ENCODE measurements at regions not wholly inside any gene's neighbourhood (a gene's known extent, or its start where the extent isn't known, plus 50 kb on each side); places are given as distances from the start of the nearest gene placed in this dataset.

GRCh38 chr5:153187503-153187902 lies 303.0 kb upstream of the GRIA1 start:
- H3K4me3 ChIP-seq (ENCODE audit: control insufficient read depth in 2 of 3, extremely low read depth in 1 of 3, insufficient read depth in 2 of 3, low read depth in 1 of 3, low read length in 3 of 3) = no peak overlapping the region
- H3K79me2 ChIP-seq (ENCODE audit: control insufficient read depth, insufficient read depth, low read length) = no peaks in the 10 kb centered on the region
- H3K9me1 ChIP-seq (ENCODE audit: control insufficient read depth, extremely low read depth, insufficient read depth, low read length) = no peaks in the 10 kb centered on the region
- H4K20me1 ChIP-seq (ENCODE audit: control insufficient read depth, extremely low read depth, insufficient read depth, low read length) = no peaks in the 10 kb centered on the region
- H3K9me3 ChIP-seq (ENCODE audit: control insufficient read depth, low read depth, low read length) = no peaks in the 10 kb centered on the region
- H3K4me2 ChIP-seq (ENCODE audit: control insufficient read depth, extremely low read depth, insufficient read depth, low read depth, low read length) = no peak overlapping the region
- no peak overlapping the region for H3K9ac ChIP-seq (ENCODE audit: control insufficient read depth, extremely low read depth, insufficient read depth, low read length)
- no peaks in the 10 kb centered on the region for H3K36me3 ChIP-seq (ENCODE audit: control insufficient read depth in 2 of 2, extremely low read depth in 1 of 2, insufficient read depth in 2 of 2, low read length in 2 of 2)
- no peak for TF ChIP-seq CTCF (optimal IDR thresholded peaks at IDR 0.05 in 1 of 3, IDR thresholded peaks at IDR 0.05 in 1 of 3, conservative IDR thresholded peaks at IDR 0.05 in 1 of 3; ENCODE audit: extremely low read depth in 1 of 3, insufficient read depth in 2 of 3, low read length in 3 of 3)
- no peak for TF ChIP-seq EZH2 (IDR thresholded peaks at IDR 0.05; ENCODE audit: low read length)
- no peak overlapping the region for H3K27ac ChIP-seq (ENCODE audit: control insufficient read depth, insufficient read depth, low read length)
- DNase-seq (ENCODE audit: low read depth, low spot score) = no peak
- dilution Hi-C loops (cut with MboI; ENCODE audit: extremely low pct_ligation_motif_present, low sequenced_read_pairs) = no loop called here
- no peak overlapping the region for H2AFZ ChIP-seq (ENCODE audit: control insufficient read depth, low read length)
- no peaks in the 10 kb centered on the region for H3K4me1 ChIP-seq (ENCODE audit: control insufficient read depth, extremely low read depth, insufficient read depth, low read length)
- no peak for FAIRE-seq
- no peaks in the 10 kb centered on the region for H3K27me3 ChIP-seq (ENCODE audit: control insufficient read depth, extremely low read depth, insufficient read depth, low read length)

GRCh38 chr5:153206361-153206760 lies 284.1 kb upstream of the GRIA1 start:
- no peak overlapping the region for H3K4me2 ChIP-seq (ENCODE audit: control insufficient read depth, extremely low read depth, insufficient read depth, low read depth, low read length)
- H3K27me3 ChIP-seq (ENCODE audit: control insufficient read depth, extremely low read depth, insufficient read depth, low read length) = no peaks in the 10 kb centered on the region
- no peak overlapping the region for H3K4me3 ChIP-seq (ENCODE audit: control insufficient read depth in 2 of 3, extremely low read depth in 1 of 3, insufficient read depth in 2 of 3, low read depth in 1 of 3, low read length in 3 of 3)
- TF ChIP-seq CTCF (optimal IDR thresholded peaks at IDR 0.05 in 1 of 3, IDR thresholded peaks at IDR 0.05 in 1 of 3, conservative IDR thresholded peaks at IDR 0.05 in 1 of 3; ENCODE audit: extremely low read depth in 1 of 3, insufficient read depth in 2 of 3, low read length in 3 of 3) (no peak), EZH2 (IDR thresholded peaks at IDR 0.05; ENCODE audit: low read length) (no peak)
- H2AFZ ChIP-seq (ENCODE audit: control insufficient read depth, low read length) = no peak overlapping the region
- no peaks in the 10 kb centered on the region for H3K79me2 ChIP-seq (ENCODE audit: control insufficient read depth, insufficient read depth, low read length)
- DNase-seq (ENCODE audit: low read depth, low spot score) (no peak), FAIRE-seq (no peak)
- H3K4me1 ChIP-seq (ENCODE audit: control insufficient read depth, extremely low read depth, insufficient read depth, low read length) = no peaks in the 10 kb centered on the region
- dilution Hi-C loops (cut with MboI; ENCODE audit: extremely low pct_ligation_motif_present, low sequenced_read_pairs) = no loop called here
- H3K9ac ChIP-seq (ENCODE audit: control insufficient read depth, extremely low read depth, insufficient read depth, low read length) = no peak overlapping the region
- H3K9me1 ChIP-seq (ENCODE audit: control insufficient read depth, extremely low read depth, insufficient read depth, low read length) = no peaks in the 10 kb centered on the region
- H3K27ac ChIP-seq (ENCODE audit: control insufficient read depth, insufficient read depth, low read length) = no peak overlapping the region
- no peaks in the 10 kb centered on the region for H3K9me3 ChIP-seq (ENCODE audit: control insufficient read depth, low read depth, low read length)
- no peaks in the 10 kb centered on the region for H3K36me3 ChIP-seq (ENCODE audit: control insufficient read depth in 2 of 2, extremely low read depth in 1 of 2, insufficient read depth in 2 of 2, low read length in 2 of 2)
- no peaks in the 10 kb centered on the region for H4K20me1 ChIP-seq (ENCODE audit: control insufficient read depth, extremely low read depth, insufficient read depth, low read length)
